ENCODE measurements at regions not wholly inside any gene's neighbourhood (a gene's known extent, or its start where the extent isn't known, plus 50 kb on each side); places are given as distances from the start of the nearest gene placed in this dataset.

DNA sequence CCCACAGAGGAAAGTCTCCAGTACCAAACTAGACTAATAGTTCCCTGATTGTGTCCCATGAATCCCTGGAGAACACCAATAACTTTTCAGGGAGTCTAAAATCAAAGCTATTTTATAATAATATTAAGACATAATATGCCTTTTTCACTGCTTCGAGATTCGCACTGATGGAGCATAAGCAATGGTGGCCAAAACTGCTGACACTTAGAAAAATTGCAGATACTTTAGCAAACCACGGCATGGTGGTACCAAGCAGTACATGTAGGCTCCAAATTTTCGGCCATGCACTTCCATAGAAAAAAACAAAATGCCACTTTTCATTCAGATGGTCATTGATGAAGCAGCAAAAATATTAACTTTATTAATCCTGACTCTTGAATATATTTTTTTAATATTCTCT lies 100.3 kb upstream of the PCSK1 start:
- no peak for DNase-seq (ENCODE audit: low spot score in 2 of 2)
- Histone ChIP-seq H3K27me3 (no peaks in the 10 kb centered on the region), H3K4me3 (no peak overlapping the region), H3K27ac (no peak overlapping the region), H3K9me3 (no peaks in the 10 kb centered on the region), H3K4me1 (no peaks in the 10 kb centered on the region), H3K36me3 (no peaks in the 10 kb centered on the region)
- no peak for TF ChIP-seq EP300 (IDR thresholded peaks at IDR 0.05)
- TF ChIP-seq, protein P1, sequence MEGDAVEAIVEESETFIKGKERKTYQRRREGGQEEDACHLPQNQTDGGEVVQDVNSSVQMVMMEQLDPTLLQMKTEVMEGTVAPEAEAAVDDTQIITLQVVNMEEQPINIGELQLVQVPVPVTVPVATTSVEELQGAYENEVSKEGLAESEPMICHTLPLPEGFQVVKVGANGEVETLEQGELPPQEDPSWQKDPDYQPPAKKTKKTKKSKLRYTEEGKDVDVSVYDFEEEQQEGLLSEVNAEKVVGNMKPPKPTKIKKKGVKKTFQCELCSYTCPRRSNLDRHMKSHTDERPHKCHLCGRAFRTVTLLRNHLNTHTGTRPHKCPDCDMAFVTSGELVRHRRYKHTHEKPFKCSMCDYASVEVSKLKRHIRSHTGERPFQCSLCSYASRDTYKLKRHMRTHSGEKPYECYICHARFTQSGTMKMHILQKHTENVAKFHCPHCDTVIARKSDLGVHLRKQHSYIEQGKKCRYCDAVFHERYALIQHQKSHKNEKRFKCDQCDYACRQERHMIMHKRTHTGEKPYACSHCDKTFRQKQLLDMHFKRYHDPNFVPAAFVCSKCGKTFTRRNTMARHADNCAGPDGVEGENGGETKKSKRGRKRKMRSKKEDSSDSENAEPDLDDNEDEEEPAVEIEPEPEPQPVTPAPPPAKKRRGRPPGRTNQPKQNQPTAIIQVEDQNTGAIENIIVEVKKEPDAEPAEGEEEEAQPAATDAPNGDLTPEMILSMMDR (IDR thresholded peaks at IDR 0.05): no peak
- no peak for TF ChIP-seq POLR2A (IDR thresholded peaks at IDR 0.05)
- WGBS, 2 donors: 89 to 93% methylated on average over 4 of the region's 4 CpGs

DNA sequence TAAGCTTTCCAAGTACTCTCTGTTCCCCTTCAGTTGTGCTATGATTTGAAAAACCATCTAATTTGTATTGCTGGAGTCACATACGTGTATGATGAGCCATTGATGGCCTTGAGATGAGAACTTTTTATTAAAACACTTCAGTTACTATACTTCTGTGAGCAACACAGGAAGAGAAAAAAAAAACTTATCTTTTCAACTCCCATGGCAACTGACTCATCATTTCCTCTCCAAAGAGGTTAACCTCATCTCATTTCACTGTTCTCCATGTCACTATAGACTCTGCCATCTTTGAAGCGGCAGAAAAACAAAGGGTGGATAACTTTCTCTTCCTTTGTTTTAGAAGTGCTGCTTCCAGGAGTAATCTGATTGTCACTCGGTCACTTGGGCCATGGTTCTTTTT lies 104.3 kb upstream of the PCSK1 start:
- 65 to 66% methylated on average over 3 of the region's 3 CpGs for WGBS, 2 donors
- H3K27me3 ChIP-seq: no peaks in the 10 kb centered on the region
- H3K27ac ChIP-seq: no peak overlapping the region
- no peak overlapping the region for H3K4me3 ChIP-seq
- no peak for DNase-seq (ENCODE audit: low spot score in 2 of 2)
- no peaks in the 10 kb centered on the region for H3K36me3 ChIP-seq
- TF ChIP-seq, protein P1 (IDR thresholded peaks at IDR 0.05): no peak
- TF ChIP-seq POLR2A (IDR thresholded peaks at IDR 0.05) (no peak), EP300 (IDR thresholded peaks at IDR 0.05) (no peak)
- H3K4me1 ChIP-seq: no peaks in the 10 kb centered on the region
- no peaks in the 10 kb centered on the region for H3K9me3 ChIP-seq

DNA sequence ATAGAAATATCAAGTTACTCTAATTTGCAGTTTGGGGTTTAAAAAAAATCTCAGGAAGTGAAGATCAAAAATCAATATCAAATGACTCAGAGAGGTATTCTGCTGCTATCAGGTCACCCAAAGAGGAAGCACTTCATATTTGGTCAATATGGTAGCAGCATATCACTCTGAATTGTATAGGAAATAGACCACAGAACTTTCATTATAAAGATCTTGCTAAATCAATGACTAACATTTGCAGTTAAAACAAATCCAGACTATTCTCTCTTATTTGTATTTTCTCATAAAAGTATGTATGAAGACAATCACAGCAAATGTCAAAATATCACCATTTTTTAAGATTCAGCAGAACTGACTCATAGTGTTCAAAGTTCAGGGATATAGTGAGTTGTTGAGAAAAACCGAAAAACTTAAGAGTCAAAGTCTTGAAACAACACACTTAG lies 105.8 kb upstream of the PCSK1 start:
- WGBS, 2 donors: 58 to 70% methylated on average over 1 of the region's 1 CpG
- Histone ChIP-seq H3K4me1 (no peaks in the 10 kb centered on the region), H3K9me3 (no peaks in the 10 kb centered on the region), H3K36me3 (no peaks in the 10 kb centered on the region), H3K4me3 (no peak overlapping the region), H3K27me3 (no peaks in the 10 kb centered on the region), H3K27ac (no peak overlapping the region)
- DNase-seq (ENCODE audit: low spot score in 2 of 2): no peak
- TF ChIP-seq, protein P1 (IDR thresholded peaks at IDR 0.05): no peak
- TF ChIP-seq POLR2A (IDR thresholded peaks at IDR 0.05): no peak
- TF ChIP-seq EP300 (IDR thresholded peaks at IDR 0.05): no peak

DNA sequence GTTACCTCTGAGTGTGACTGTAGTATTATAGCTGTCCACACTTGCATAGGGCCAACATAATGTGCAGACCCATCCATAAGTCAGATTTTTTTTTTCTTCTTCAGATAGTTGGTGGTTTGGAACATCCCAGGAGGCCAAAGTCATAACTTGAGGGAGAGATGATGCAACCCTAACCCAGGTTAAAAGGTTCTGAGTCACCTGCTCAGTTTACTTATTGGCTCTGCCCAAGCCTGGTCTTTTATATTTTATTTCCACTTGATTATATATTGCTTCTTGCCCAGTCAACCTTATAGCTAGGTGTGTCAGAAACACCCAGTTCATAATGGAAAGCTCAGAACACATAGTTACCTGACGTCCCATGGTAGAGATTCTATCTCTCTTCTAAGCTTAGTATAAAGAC lies 113.1 kb upstream of the PCSK1 start:
- 79 to 83% methylated on average over 1 of the region's 1 CpG for WGBS, 2 donors
- no peak overlapping the region for H3K27ac ChIP-seq
- TF ChIP-seq, protein P1 (IDR thresholded peaks at IDR 0.05): no peak
- no peak for TF ChIP-seq POLR2A (IDR thresholded peaks at IDR 0.05)
- no peak for TF ChIP-seq EP300 (IDR thresholded peaks at IDR 0.05)
- DNase-seq (ENCODE audit: low spot score in 2 of 2): no peak
- H3K36me3 ChIP-seq: no peaks in the 10 kb centered on the region
- H3K9me3 ChIP-seq: no peaks in the 10 kb centered on the region
- H3K4me1 ChIP-seq: no peaks in the 10 kb centered on the region
- H3K4me3 ChIP-seq: no peak overlapping the region
- H3K27me3 ChIP-seq: no peaks in the 10 kb centered on the region

DNA sequence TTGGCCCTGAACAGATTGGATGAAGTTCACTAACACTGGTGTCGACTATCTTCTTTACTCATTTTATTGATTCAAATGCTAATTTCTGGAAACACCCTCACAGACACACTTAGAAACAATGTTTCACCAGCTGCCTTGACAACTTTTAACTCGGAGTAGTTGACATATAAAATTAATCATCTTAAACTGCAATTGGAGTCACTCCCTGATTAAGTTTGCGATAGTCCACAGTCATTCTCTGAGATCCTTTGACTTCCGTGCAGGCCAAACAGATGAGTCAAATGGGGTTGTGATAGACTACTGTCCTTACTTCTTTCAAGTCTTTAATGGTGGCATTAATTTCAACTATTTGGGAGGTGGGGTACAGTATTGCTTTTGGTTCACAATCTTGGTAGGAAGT lies 114.4 kb upstream of the PCSK1 start:
- WGBS, 2 donors: 90 to 92% methylated on average over 4 of the region's 4 CpGs
- TF ChIP-seq EP300 (IDR thresholded peaks at IDR 0.05) (no peak), POLR2A (IDR thresholded peaks at IDR 0.05) (no peak)
- TF ChIP-seq, protein P1 (IDR thresholded peaks at IDR 0.05): no peak
- H3K36me3 ChIP-seq: no peaks in the 10 kb centered on the region

More for the DNA sequence above, 114.4 kb upstream of the PCSK1 start:
- Histone ChIP-seq H3K4me3 (no peak overlapping the region), H3K27me3 (no peaks in the 10 kb centered on the region), H3K4me1 (no peaks in the 10 kb centered on the region), H3K27ac (no peak overlapping the region), H3K9me3 (no peaks in the 10 kb centered on the region)
- no peak for DNase-seq (ENCODE audit: low spot score in 2 of 2)

Data from tibial nerve (tissue), 4 donors.